HG03439 (cell line): ENCODE measurements at regions not wholly inside any gene's neighbourhood (a gene's known extent, or its start where the extent isn't known, plus 50 kb on each side); places are given as distances from the start of the nearest gene placed in this dataset.
"Not testable (repeated sequence)": the region's sequence is repeated elsewhere in the genome, so short reads cannot be mapped to it uniquely, and the experiment has no call there.

Experiments
- ATAC-seq: cut with Tn5 transposase; IDR thresholded peaks from one replicate; pipeline ENCODE4 v1.9.1; 2021; ENCODE audit warnings: mild to moderate bottlenecking, moderate library complexity; ENCODE audit not compliant: unreplicated experiment

DNA sequence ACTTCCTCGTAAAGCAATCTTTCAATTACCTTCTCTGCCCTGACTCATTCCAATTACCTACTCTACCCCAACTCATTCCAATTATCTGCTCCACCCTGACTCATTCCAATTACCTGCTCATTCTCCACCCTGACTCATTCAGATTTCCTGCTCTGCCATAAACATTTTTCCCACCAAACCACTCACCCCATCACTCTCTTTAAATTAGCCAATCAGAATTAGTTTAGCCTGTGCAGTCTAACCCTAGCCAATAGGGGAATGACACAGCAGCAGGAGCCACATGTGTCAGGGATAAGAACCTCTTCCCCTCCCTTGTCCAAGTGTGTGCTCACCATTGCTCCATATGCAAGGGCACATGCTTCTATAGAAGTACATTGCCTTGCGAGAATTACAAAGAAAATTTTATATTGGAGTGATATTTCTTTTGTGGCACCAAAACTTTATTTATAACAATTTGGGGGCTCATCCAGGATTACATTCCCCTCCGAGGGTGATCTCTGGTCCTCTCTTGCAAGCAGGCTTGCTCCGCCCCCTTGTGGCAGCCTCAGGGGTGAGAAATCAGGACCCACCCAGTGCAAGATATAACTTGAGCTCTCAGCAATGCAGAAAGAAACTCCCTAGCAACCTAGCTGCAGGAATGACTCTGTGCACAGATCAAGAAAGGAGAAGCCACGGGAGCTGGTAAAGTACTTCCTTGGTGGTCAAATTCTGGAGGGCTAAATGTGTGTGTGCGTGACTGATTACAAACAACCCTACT lies 551.9 kb upstream of the EYS start:
- not testable (repeated sequence) for ATAC-seq

DNA sequence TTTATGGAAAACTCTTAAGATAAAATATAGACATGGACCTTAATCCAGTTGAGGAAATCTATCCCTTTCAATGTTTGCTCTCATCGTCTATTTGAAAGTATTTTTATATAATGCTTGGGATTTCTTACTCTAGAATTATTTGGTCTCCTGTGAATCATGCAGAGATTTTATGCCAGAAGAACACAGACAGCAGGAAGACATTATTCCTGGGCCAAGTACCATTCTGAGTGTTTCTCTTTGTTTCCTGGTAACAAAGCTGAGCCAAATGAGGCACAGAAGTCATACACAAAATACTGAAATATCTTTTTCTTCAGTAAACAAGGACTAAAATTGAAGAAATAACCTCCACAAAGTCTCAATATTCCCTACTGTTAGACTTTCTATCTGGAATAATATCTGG lies 538.2 kb upstream of the EYS start:
- no peak for ATAC-seq

DNA sequence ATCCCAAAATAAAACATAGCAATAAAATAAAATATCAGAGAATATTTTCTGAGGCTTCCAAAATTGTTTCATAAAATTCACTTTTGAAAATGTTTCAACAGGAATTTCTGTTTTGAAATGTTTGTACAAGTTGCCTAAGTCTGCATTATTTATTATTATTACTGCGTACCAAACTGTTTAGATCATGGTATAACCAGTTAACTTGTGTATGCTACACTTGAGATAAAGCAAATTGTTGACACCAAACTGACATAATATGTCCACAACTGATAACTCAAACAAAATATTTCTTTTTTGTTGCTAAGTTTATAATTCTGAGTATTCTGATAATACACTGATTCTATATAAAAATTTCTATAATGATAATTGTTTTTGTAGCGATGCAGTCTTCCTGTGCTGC lies 531.8 kb upstream of the EYS start:
- ATAC-seq, result no peak

DNA sequence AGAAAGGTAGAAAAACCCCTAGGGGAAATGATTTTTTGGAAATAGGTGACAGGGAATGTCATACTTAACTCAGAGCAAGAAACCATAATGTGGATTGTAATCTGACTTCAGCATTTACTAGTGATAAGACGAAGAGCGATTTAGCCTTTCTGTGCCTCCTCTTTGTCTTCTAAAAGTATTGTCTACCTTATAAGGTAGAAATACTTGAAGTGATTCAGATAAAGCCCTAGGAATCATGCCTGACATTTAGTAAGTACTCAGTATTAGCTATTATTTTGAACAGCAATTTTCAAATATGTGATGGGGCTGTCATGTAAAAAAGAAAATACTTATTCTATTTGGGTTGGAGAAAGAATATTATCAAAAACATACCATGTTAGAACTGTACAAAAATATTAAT lies 525.9 kb upstream of the EYS start:
- no peak for ATAC-seq

DNA sequence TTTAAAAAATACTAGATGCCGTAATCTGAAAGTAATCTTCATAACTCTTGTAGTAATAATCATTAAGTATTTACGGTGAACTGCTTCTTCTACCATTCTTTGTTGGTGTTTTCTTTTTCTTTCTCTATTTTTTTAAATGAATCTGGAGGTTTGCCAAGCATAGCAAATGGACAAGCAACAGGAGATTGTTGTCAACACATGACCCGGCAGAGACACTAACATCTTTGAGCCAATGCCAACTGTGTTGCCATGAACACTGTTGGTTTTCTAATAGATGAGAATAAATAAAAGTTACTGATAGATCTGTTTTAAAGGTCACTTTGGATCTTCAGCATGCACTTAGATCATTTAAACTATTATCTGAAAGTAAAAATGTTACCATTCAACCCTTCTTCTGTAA lies 523.6 kb upstream of the EYS start:
- ATAC-seq, result no peak

DNA sequence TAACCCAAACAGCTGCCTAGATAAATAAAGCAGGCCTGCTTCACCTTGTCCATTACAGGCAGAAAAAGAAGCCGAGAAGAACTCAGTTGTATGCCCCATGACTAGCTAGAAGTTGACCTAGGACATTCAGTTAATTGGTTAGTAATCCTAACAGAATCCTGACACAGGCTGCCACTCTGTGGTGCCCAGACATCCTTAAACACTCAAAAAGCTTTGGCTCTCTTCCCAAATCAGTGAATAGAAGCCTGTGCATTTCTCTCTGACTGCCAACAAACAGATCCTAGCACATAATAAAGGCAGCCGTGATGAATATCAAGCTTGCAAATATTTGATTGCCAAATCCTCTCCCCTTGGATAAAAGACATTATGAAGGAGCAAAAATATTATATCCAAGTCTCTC lies 519.1 kb upstream of the EYS start:
- ATAC-seq, result no peak

DNA sequence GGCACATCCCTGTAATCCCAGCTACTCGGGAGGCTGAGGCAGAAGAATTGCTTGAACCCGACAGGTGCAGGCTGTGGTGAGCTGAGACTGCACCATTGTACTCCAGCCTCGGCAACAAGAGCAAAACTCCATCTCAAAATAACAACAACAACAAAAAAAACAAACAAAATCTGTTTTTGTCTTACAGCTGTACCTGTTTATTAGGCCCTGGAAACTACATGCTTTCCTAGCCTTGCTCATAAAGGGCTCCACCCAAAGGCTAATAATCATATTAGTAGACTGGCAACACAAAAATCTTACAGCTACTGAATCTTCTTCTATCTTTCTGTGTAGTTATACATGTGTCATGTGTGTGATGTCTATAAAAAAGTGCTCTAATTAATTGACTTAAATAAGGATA lies 503.9 kb upstream of the EYS start:
- no peak for ATAC-seq

DNA sequence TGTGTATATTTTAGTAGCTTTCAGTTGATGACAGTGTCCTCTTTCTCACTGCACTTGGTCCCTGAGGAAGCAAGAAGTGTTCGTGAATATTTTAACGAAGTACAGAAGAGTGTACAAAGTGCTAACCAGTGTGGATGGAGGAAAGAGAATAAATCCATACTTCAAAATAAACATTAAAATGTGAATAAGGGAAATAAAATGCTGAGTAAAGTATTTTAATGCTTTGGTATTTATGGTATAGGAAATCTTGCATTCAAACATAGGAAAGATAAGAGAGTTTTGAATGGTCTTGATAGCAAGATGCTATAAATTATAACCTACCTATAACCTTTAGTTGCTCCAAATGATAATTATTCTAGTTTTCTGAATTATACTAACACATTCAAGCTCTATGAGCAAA lies 493.4 kb upstream of the EYS start:
- ATAC-seq, result no peak

DNA sequence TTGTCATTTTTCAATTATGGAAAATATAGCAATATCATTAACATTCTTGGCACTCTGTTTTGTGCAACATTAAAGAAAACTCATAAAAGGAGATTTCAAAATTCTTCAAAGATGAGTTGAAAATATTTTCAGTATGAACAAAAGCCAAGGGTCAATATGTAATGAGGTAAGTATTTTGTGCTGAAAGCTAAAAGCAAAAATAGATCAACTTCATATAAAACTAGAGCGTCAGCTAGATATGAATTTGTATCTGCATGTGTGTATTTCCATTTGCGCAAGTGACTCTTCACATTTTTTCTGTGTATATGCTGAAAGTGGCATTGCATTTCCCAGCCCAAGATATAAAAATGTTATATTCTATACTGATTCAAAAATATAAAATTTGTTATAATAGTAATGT lies 492.1 kb upstream of the EYS start:
- no peak for ATAC-seq

DNA sequence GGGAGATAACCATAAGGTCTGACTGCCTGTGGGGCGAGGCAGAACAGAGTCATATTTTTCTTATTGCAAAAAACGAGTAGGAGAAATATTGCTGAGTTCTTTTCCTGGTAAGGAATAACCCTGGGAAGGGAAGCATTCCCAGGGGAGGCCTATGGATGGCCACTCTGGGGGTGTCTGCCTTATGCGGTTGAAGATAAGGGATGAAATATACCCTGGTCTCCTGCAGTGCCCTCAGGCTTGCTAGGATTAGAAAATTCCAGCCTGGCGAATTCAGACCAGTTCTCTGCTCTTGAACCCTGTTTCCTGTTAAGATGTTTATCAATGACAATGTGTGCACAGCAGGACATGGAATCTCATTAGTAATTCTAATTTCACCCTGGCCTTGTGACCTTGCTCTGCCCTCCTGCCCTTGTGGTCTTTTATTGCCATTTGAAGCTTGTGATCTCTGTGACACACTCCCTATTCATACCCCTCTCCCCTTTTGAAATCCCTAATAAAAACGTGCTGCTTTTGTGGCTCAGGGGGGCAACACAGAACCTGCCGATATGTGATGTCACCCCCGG lies 491.1 kb upstream of the EYS start:
- ATAC-seq, result no peak

DNA sequence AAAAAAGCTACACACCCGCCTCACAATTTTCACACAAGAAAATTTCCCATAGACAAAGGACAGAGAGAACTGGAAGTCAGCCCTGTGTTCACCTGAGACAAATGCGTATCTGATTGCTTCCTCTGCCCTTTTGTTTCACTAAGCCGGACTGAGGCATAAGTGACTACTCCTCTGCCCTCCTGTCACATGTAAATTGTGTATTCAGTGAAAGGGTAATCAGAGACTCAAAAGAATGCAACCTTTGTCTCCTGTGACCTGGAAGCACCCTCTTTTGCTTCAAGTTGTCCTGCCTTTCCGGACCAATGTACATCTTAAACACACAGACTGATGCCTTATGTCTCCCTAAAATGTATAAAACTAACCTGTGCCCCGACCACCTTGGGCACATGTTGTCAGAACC lies 483.8 kb upstream of the EYS start:
- no peak for ATAC-seq

DNA sequence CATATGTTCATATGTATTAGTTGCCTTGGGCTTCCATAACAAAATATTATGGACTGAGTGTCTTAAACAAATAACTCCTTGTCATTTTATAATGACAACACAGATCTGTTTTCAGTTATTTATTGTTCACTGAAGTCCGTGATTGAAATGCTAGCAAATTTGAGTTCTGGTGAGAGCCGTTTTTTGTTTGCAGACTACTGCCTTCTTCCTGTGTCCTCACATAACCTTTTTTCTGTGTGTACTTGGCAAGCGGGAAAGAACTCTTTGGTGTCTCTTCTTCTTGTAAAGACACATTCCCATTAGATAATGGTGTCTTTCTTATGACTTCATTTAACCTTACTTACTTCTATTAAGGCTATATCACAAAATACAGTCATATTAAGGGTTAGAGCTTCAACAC lies 482.9 kb upstream of the EYS start:
- no peak for ATAC-seq

DNA sequence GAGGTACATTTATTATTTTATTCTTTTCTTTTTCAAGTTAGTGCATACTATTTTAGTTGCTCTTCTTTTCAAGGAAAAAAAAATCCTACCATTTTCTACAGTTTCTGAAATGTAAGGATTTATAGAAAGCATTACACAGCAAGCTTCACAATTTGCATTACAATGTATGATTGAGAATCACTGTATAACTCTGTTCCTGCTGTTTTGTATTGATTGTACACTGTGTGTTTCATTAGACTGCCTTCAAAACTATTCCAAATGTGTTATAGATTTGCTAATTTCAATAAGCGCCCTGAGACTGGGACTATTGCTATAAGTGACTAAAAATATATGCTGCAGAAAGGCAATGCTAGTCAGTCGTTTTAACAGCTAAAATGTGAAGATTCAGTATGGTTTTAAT lies 479.7 kb upstream of the EYS start:
- no peak for ATAC-seq

DNA sequence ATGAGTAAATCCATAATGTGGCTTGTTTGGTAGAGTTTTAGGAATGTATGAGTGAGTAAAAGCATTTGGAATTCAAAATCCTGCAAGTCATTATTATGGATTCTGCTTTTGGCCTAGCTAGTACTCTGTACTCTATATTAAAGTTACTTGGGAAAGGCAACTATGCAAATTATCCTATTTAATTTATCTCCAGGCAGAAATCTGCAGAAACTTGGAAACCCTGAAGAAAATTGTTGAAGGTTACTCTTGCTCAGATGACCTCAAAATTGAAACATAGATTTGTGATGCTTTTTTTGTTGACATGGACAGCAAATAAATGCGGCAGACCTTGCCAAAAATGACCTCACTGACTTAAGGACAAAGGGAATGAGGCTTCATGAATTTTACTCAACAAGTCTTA lies 477.1 kb upstream of the EYS start:
- no peak for ATAC-seq

DNA sequence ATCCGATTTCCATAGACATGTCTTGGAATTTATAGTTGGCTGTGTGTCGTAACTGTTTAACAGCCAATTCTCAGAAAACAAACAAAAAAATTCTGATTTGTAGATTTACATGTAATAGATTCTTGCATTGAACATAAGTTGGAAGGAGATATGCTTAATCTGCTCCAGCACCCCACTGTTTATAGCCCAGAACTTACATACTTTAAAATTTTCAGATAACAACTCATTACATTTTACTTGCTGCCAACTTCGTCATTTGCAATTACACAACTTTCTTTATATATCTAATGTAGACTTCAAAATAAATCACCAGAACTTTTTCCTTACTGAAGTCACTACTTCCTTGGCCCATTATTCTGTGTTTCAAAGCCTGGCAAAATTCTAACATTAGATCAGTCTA lies 472.3 kb upstream of the EYS start:
- ATAC-seq, result no peak

DNA sequence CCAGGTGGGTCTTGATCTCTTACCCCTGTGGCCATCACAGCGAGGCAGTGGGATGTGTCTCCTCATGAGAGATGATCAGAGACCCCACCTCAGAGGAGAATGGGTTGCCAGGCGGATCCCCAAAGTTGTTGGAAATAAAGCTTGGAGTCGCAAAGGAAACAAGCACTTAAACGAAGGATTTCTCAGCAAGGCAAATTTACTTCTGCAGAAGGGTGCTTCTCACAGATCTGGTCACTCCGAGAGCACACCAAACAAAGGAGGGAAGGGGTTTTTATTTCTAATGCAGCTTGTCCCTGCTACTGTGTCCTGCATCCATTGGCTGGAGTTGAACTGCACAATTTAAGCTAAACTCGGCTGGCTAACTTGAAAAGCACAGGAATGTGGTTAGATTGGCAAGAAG lies 466.6 kb upstream of the EYS start:
- ATAC-seq, result no peak

DNA sequence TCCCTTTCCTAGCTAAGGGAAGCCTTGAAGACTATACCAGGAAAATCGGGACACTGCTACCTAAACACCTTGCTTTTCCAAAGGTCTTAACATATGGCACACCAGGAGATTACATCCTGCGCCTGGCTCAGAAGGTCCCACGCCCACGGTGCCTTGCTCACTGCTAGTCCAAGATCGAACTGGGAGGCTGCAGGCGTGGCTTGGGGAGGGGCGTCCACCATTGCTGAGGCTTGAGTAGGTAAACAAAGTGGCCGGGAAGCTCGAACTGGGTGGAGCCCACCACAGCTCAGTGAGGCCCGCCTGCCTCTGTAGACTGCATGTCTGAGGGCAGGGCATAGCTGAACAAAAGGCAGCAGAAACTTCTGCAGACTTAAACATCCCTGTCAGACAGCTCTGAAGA lies 459.7 kb upstream of the EYS start:
- ATAC-seq, result not testable (repeated sequence)

DNA sequence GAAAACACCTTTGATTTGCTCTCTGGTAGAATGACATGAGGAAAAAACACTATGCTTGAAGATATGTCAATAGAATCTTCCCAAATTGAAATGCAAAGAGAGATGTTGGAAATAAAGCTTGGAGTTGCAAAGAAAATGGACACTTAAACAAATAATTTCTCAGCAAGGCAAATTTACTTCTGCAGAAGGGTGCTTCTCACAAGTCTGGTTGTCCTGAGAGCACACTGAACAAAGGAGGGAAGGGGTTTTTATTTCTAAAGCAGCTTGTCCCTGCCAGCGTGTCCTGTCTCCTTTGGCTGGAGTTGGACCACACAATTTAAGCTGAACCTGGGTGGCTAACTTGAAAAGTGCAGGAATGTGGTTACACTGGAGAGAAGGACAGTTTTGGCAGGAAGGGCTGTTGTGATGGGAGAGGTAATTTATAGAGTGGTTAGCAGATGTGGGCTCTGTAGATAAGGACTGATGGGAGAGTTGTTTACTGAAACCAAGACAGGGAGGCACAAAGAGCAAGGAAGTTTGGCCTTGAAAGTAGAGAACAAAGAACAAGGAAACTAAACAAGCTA lies 454.6 kb upstream of the EYS start:
- ATAC-seq, result no peak

DNA sequence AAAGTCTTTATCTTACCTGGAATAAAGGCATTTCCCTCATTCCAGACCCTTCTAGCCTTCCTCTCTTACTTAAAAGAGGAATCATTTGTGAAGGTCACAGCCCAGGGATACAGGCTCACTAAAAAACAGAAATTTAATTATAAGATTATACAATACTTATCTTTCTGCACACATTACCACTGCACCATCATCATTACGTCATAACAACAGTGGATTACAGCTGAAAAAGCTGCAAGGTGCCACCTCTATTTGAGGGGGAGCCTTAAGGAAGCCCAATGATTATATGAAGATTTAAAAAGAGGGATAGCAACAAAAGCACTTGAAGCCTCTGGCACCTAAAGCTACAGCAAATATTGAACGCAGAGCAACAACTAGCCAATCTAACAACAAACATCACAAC lies 452.9 kb upstream of the EYS start:
- no peak for ATAC-seq

DNA sequence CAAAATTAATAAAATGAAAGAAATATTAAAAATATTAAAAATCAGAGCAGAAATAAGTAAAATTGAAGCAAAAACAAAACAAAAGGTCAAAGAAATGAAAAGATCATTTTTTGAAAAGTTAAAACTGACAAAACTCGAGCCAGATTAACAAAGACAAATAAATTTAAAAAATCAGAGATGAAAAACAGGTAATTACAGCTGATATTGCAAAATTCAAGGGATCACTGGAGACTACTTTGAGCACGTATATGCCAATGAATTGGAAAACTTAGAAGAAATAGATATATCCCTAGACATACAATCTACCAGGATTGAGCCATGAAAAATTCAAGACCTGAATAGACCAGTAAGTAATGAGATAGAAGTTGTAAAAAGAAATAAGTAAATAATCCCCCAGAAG lies 446.2 kb upstream of the EYS start:
- ATAC-seq, result no peak

DNA sequence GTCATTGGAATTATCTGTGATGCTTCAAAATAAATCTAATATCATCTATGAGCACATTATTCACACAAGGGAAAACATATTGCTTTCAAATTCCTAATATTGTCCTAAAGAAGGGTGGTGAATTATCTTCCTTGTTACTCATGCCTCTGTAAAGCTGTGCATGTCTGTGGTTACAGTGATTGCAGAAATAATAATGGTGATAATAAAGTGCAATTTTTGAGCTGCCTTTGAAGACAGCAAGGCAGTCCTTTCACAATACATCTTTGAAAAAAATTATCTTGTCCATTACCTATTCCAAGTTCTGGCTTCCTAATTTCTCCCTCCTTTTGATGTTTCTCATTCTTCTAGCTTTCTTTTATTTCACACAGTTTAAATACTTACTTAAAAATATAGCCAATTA lies 442.1 kb upstream of the EYS start:
- ATAC-seq, result no peak

DNA sequence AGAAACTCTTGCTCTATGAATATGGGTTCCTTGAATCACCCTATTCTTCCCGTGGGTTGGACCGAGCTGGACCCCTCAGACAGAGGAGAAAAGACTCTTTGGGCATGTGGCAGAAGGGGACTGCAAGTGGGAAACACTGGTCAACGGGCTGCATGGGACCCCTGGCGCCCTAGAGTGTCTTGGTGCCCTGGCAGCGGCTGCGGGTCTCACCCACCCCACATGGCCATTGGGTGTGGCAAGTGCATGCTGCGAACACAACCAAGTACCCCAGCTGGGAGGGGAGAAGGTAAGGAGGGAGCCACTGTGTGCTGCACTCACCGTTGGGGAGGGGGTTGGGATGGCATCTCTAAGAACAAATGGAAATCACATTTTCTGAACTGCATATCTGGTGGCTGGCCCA lies 438.8 kb upstream of the EYS start:
- ATAC-seq, result no peak

DNA sequence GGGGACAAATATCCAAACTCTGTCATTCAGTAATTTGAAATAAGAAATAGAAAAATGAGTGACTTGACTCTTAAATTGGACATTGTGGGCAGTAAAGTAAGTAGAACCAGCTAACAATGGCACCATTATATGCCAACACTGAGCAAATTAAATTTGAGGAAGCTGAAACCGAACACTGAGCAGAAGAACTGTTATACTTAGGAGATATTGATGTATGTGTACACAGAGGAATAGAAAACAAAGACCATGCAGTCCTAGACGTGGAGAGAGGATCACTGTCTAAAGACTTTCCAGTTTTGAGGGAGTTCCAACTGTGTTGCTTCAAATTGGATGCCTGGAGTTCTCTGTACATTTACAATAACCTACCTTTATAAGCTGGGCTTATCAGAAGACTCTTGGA lies 427.0 kb upstream of the EYS start:
- ATAC-seq, result no peak
